GM12864 (cell line): ENCODE measurements at regions not wholly inside any gene's neighbourhood (a gene's known extent, or its start where the extent isn't known, plus 50 kb on each side); places are given as distances from the start of the nearest gene placed in this dataset.

ENCODE experiments used
- DNase-seq: peaks from one replicate; pipeline ENCODE4 v3.0.0-alpha.2; 2011; ENCODE audit warnings: low read depth
- H3K4me3 ChIP-seq: 2 replicates; pipeline ENCODE4 v1.5.1; 2011; ENCODE audit warnings: mild to moderate bottlenecking, low read depth, low read length, control low read depth
- CTCF ChIP-seq: IDR thresholded peaks from 2 replicates; pipeline ENCODE4 v1.5.1; 2011; ENCODE audit warnings: low read depth, mild to moderate bottlenecking, moderate library complexity, low read length, control low read depth, inconsistent platforms; ENCODE audit errors: missing control alignments

GRCh38 chr1:78224246-78224785, 178.6 kb downstream of the GIPC2 start:
- no peak for TF ChIP-seq CTCF
- no peak overlapping the region for H3K4me3 ChIP-seq
- no peak for DNase-seq

- no peak for DNase-seq
- H3K4me3 ChIP-seq, result no peak overlapping the region
- no peak for TF ChIP-seq CTCF
Measured at GRCh38 chr1:78224861-78225552, 179.2 kb downstream of the GIPC2 start.

GRCh38 chr1:78226784-78227183, 181.0 kb downstream of the GIPC2 start:
- H3K4me3 ChIP-seq, result no peak overlapping the region
- DNase-seq, result no peak
- TF ChIP-seq CTCF, result no peak

GRCh38 chr1:78227705-78228635, 182.2 kb downstream of the GIPC2 start:
- no peak for TF ChIP-seq CTCF
- H3K4me3 ChIP-seq, result no peak overlapping the region
- DNase-seq, result no peak

GRCh38 chr1:78229344-78229743, 183.6 kb downstream of the GIPC2 start:
- H3K4me3 ChIP-seq, result no peak overlapping the region
- no peak for DNase-seq
- TF ChIP-seq CTCF, result no peak

- no peak for TF ChIP-seq CTCF
- no peak overlapping the region for H3K4me3 ChIP-seq
- DNase-seq, result no peak
Measured at GRCh38 chr1:78231477-78231876, 185.7 kb downstream of the GIPC2 start.
